Smooth muscle cell (in vitro differentiated cells): ENCODE measurements at regions not wholly inside any gene's neighbourhood (a gene's known extent, or its start where the extent isn't known, plus 50 kb on each side); places are given as distances from the start of the nearest gene placed in this dataset.

Experiments used
- DNase-seq: peaks from one replicate; lab custom pipeline; 2025; ENCODE audit not compliant: unreplicated experiment; lab: John Stamatoyannopoulos, UW
- H2AFZ ChIP-seq: fragments of 200-600 bp; sonication (generic); 2 replicates; pipeline ENCODE4 v1.6.0; 2016; ENCODE audit warnings: antibody characterized with exemption, low read depth, mild to moderate bottlenecking
- H3F3A ChIP-seq: fragments of 200-600 bp; sonication (generic); 2 replicates; pipeline ENCODE4 v1.6.0; 2017; ENCODE audit warnings: antibody characterized with exemption, low read depth
- H3K27ac ChIP-seq: fragments of 200-600 bp; sonication (generic); 2 replicates; pipeline ENCODE4 v1.5.1; 2016; ENCODE audit warnings: low read depth, mild to moderate bottlenecking
- H3K27me3 ChIP-seq: fragments of 200-600 bp; sonication (generic); 2 replicates; pipeline ENCODE4 v1.6.1; 2016; ENCODE audit warnings: low read depth, mild to moderate bottlenecking
- H3K36me3 ChIP-seq: fragments of 200-600 bp; sonication (generic); 2 replicates; pipeline ENCODE4 v1.5.1; 2016; ENCODE audit warnings: low read depth
- H3K4me1 ChIP-seq: fragments of 200-600 bp; sonication (generic); 2 replicates; pipeline ENCODE4 v1.5.1; 2016; ENCODE audit warnings: low read depth
- H3K4me2 ChIP-seq: fragments of 200-600 bp; sonication (generic); 2 replicates; pipeline ENCODE4 v1.6.0; 2016; ENCODE audit warnings: mild to moderate bottlenecking
- H3K4me3 ChIP-seq: fragments of 200-600 bp; sonication (generic); 2 replicates; pipeline ENCODE4 v1.5.1; 2016; ENCODE audit warnings: mild to moderate bottlenecking
- H3K79me2 ChIP-seq: fragments of 200-600 bp; sonication (generic); 2 replicates; pipeline ENCODE4 v1.6.0; 2016; ENCODE audit warnings: low read depth, mild to moderate bottlenecking
- H3K9ac ChIP-seq: fragments of 200-600 bp; sonication (generic); 2 replicates; pipeline ENCODE4 v1.6.0; 2016; ENCODE audit warnings: low read depth
- H3K9me3 ChIP-seq: fragments of 200-600 bp; sonication (generic); replicated peaks from 2 replicates; pipeline ENCODE4 v1.5.1; 2016; ENCODE audit warnings: low read depth
- H4K20me1 ChIP-seq: fragments of 200-600 bp; sonication (generic); 2 replicates; pipeline ENCODE4 v1.6.0; 2016; ENCODE audit warnings: low read depth
- CTCF ChIP-seq: fragments of 200-600 bp; sonication (generic); IDR thresholded peaks from 2 replicates; pipeline ENCODE4 v1.5.1; 2017; ENCODE audit warnings: borderline replicate concordance, mild to moderate bottlenecking, antibody characterized with exemption; ENCODE audit not compliant: insufficient read depth, poor library complexity, severe bottlenecking
- WGBS: methylation state at CpG from one replicate; pipeline ENCODE4 v1.1.7; 2016; ENCODE audit warnings: low lambda C conversion rate; 5-methylcytosine and 5-hydroxymethylcytosine counted together

- TF ChIP-seq CTCF = no peak
- Histone ChIP-seq H3K9me3 (no peaks in the 10 kb centered on the region), H3K4me1 (no peaks in the 10 kb centered on the region), H3K27ac (no peak overlapping the region), H2AFZ (no peak overlapping the region), H3F3A (no peaks in the 10 kb centered on the region), H4K20me1 (no peaks in the 10 kb centered on the region), H3K9ac (no peak overlapping the region), H3K4me3 (no peak overlapping the region), H3K4me2 (no peak overlapping the region), H3K36me3 (no peaks in the 10 kb centered on the region), H3K79me2 (no peaks in the 10 kb centered on the region), H3K27me3 (no peaks in the 10 kb centered on the region)
- WGBS = 88% methylated on average over 3 of the region's 3 CpGs
- no peak for DNase-seq
These were observed 54.0 kb downstream of the C11orf91 start for GRCh38 chr11:33646629-33647028.

- Histone ChIP-seq H3K79me2 (no peaks in the 10 kb centered on the region), H3K9me3 (no peaks in the 10 kb centered on the region), H3K9ac (no peak overlapping the region), H4K20me1 (no peaks in the 10 kb centered on the region), H3K4me3 (no peak overlapping the region), H3F3A (no peaks in the 10 kb centered on the region), H2AFZ (no peak overlapping the region), H3K36me3 (no peaks in the 10 kb centered on the region), H3K27ac (no peak overlapping the region), H3K4me2 (no peak overlapping the region), H3K4me1 (no peaks in the 10 kb centered on the region), H3K27me3 (no peaks in the 10 kb centered on the region)
- no peak for TF ChIP-seq CTCF
- no peak for DNase-seq
- 92% methylated on average over 4 of the region's 4 CpGs for WGBS
These were observed 54.5 kb downstream of the C11orf91 start for GRCh38 chr11:33646168-33646567.

GRCh38 chr11:33645686-33646085, 54.9 kb downstream of the C11orf91 start:
- DNase-seq = no peak
- no peak for TF ChIP-seq CTCF
- Histone ChIP-seq H3K36me3 (no peaks in the 10 kb centered on the region), H2AFZ (no peak overlapping the region), H3K4me3 (no peak overlapping the region), H3K79me2 (no peaks in the 10 kb centered on the region), H4K20me1 (no peaks in the 10 kb centered on the region), H3K4me1 (no peaks in the 10 kb centered on the region), H3K27me3 (no peaks in the 10 kb centered on the region), H3K9ac (no peak overlapping the region), H3F3A (no peaks in the 10 kb centered on the region), H3K9me3 (no peaks in the 10 kb centered on the region), H3K4me2 (no peak overlapping the region), H3K27ac (no peak overlapping the region)
- WGBS = 95% methylated on average over 20 of the region's 20 CpGs

GRCh38 chr11:33643167-33643824, 57.3 kb downstream of the C11orf91 start:
- no peaks in the 10 kb centered on the region for H3K4me1 ChIP-seq
- H3K9me3 ChIP-seq = no peaks in the 10 kb centered on the region
- no peaks in the 10 kb centered on the region for H3K36me3 ChIP-seq
- TF ChIP-seq CTCF = no peak
- no peaks in the 10 kb centered on the region for H3F3A ChIP-seq
- no peaks in the 10 kb centered on the region for H3K79me2 ChIP-seq
- H4K20me1 ChIP-seq = no peaks in the 10 kb centered on the region
- WGBS = 64% methylated on average over 3 of the region's 3 CpGs
- DNase-seq = no peak
- H3K9ac ChIP-seq = no peak overlapping the region
- no peak overlapping the region for H3K4me3 ChIP-seq
- no peaks in the 10 kb centered on the region for H3K27me3 ChIP-seq
- H3K4me2 ChIP-seq = no peak overlapping the region
- H3K27ac ChIP-seq = peak overlapping the region; percentile 80
- no peak overlapping the region for H2AFZ ChIP-seq
